Brain microvascular endothelial cell (primary cell): ENCODE measurements at regions not wholly inside any gene's neighbourhood (a gene's known extent, or its start where the extent isn't known, plus 50 kb on each side); places are given as distances from the start of the nearest gene placed in this dataset.

Source experiments
- DNase-seq: peaks from one replicate; pipeline ENCODE4 v3.0.0-alpha.2; 2020
- H3K27ac ChIP-seq: fragments of 250-450 bp; sonication (Bioruptor Pico); 2 replicates; pipeline ENCODE4 v1.5.1; 2020; ENCODE audit warnings: mild to moderate bottlenecking, moderate library complexity
- H3K27me3 ChIP-seq: fragments of 250-450 bp; sonication (Bioruptor Pico); replicated peaks from 2 replicates; pipeline ENCODE4 v1.5.1; 2020; ENCODE audit warnings: mild to moderate bottlenecking
- H3K36me3 ChIP-seq: fragments of 250-450 bp; sonication (Bioruptor Pico); replicated peaks from 2 replicates; pipeline ENCODE4 v1.5.1; 2020; ENCODE audit warnings: mild to moderate bottlenecking
- H3K4me3 ChIP-seq: 2 replicates; pipeline ENCODE4 v1.5.1; 2011; ENCODE audit warnings: low read depth, mild to moderate bottlenecking, control low read depth, low read length, moderate library complexity
- in situ Hi-C: cut with HindIII; loops from 2 replicates; pipeline ENCODE4 v1.10.0; 2017; ENCODE audit warnings: low sequenced_read_pairs, low pct_ligation_motif_present
- TF ChIP-seq, protein P1 (sequence below): IDR thresholded peaks from 2 replicates; pipeline ENCODE4 v1.5.1; 2011; ENCODE audit warnings: low read depth, mild to moderate bottlenecking, moderate library complexity, low read length, control low read depth, inconsistent platforms; ENCODE audit errors: missing control alignments

GRCh38 chrX:46380148-46380752 lies 165.0 kb downstream of the ZNF674 start:
- Histone ChIP-seq H3K27me3 (no peaks in the 10 kb centered on the region), H3K4me3 (no peak overlapping the region), H3K36me3 (no peaks in the 10 kb centered on the region), H3K27ac (no peak overlapping the region)
- in situ Hi-C loops, result no loop called here
- no peak for DNase-seq
- TF ChIP-seq, protein P1, sequence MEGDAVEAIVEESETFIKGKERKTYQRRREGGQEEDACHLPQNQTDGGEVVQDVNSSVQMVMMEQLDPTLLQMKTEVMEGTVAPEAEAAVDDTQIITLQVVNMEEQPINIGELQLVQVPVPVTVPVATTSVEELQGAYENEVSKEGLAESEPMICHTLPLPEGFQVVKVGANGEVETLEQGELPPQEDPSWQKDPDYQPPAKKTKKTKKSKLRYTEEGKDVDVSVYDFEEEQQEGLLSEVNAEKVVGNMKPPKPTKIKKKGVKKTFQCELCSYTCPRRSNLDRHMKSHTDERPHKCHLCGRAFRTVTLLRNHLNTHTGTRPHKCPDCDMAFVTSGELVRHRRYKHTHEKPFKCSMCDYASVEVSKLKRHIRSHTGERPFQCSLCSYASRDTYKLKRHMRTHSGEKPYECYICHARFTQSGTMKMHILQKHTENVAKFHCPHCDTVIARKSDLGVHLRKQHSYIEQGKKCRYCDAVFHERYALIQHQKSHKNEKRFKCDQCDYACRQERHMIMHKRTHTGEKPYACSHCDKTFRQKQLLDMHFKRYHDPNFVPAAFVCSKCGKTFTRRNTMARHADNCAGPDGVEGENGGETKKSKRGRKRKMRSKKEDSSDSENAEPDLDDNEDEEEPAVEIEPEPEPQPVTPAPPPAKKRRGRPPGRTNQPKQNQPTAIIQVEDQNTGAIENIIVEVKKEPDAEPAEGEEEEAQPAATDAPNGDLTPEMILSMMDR, result no peak

GRCh38 chrX:46376246-46376885 lies 168.9 kb downstream of the ZNF674 start:
- DNase-seq, result peak; percentile 56
- H3K4me3 ChIP-seq, result no peak overlapping the region
- H3K27ac ChIP-seq, result no peak overlapping the region
- TF ChIP-seq, protein P1, result peak; percentile 55
- in situ Hi-C loops, result no loop called here
- no peaks in the 10 kb centered on the region for H3K36me3 ChIP-seq
- H3K27me3 ChIP-seq, result no peaks in the 10 kb centered on the region

- H3K36me3 ChIP-seq, result no peaks in the 10 kb centered on the region
- TF ChIP-seq, protein P1, result no peak
- H3K27ac ChIP-seq, result no peak overlapping the region
- in situ Hi-C loops, result no loop called here
- no peak for DNase-seq
- no peak overlapping the region for H3K4me3 ChIP-seq
- H3K27me3 ChIP-seq, result no peaks in the 10 kb centered on the region
These were observed 169.4 kb downstream of the ZNF674 start for GRCh38 chrX:46375831-46376230.

GRCh38 chrX:46374371-46374770 lies 170.8 kb downstream of the ZNF674 start:
- in situ Hi-C loops, result no loop called here
- TF ChIP-seq, protein P1, result no peak
- Histone ChIP-seq H3K27me3 (no peaks in the 10 kb centered on the region), H3K36me3 (no peaks in the 10 kb centered on the region), H3K27ac (no peak overlapping the region), H3K4me3 (no peak overlapping the region)
- no peak for DNase-seq

DNA sequence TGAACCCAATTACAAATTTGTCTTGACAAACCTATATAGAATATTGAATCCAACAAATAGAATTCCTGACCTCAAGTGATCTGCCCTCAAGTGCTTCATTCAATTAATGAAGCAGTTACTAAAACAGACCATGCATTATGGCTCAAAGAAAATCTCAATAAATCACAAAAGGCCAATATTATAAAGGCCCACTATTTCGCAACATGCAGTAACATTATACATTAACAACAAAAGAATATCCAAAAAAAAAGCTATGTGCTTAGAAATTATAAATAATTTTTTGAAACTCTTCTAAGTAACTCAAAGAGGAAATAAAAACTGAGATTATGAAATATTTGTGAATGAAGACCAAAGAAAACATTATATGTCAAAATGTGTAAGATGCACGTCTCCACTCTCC lies 177.7 kb downstream of the ZNF674 start:
- H3K27ac ChIP-seq, result no peak overlapping the region
- no peak overlapping the region for H3K4me3 ChIP-seq
- H3K36me3 ChIP-seq, result no peaks in the 10 kb centered on the region
- no peaks in the 10 kb centered on the region for H3K27me3 ChIP-seq
- no peak for DNase-seq
- in situ Hi-C loops, result no loop called here
- TF ChIP-seq, protein P1, result no peak
